ENCODE measurements at regions not wholly inside any gene's neighbourhood (a gene's known extent, or its start where the extent isn't known, plus 50 kb on each side); places are given as distances from the start of the nearest gene placed in this dataset.

- FAIRE-seq, result no peak
- CTCF ChIA-PET (ENCODE audit: partially characterized antibody), result interaction anchor here (0.7 kb wide), 1 partner anchor 357 kb away, joined by 3 read pairs; no protein-coding TSS in a partner anchor
- no peak overlapping the region for H2BK12ac ChIP-seq (ENCODE audit: low read depth, low read length)
Observed at GRCh38 chr19:22472180-22472637, 50.1 kb upstream of the ZNF98 start.

More at GRCh38 chr19:22472180-22472637, 50.1 kb upstream of the ZNF98 start:
- Histone ChIP-seq H4K8ac (ENCODE audit: extremely low read depth, insufficient read depth, low read length) (no peak overlapping the region), H2AFZ (ENCODE audit: low read length) (no peak overlapping the region), H3K4me2 (ENCODE audit: insufficient read depth in 1 of 2, low read depth in 2 of 2, low read length in 2 of 2) (no peak overlapping the region), H3K4me3 (ENCODE audit: extremely low read depth in 1 of 4, insufficient read depth in 2 of 4, low read depth in 3 of 4, low read length in 4 of 4) (0 out of 8 replicates have a peak overlapping the region, but pooled peaks of 1 of the 4 experiments have one; percentile 14), H3K9ac (replicated peaks in 1 of 4; ENCODE audit: extremely low read depth in 1 of 4, low read depth in 3 of 4, low read length in 3 of 4) (no peak overlapping the region), H4K5ac (ENCODE audit: insufficient read length, low read depth, low read length) (no peak overlapping the region), H3K23ac (ENCODE audit: insufficient read length) (no peak overlapping the region), H3K4me1 (replicated peaks in 1 of 4; ENCODE audit: control insufficient read depth in 3 of 4, insufficient read depth in 4 of 4, low read length in 3 of 4) (no peaks in the 10 kb centered on the region), H3K27me3 (replicated peaks in 1 of 4; ENCODE audit: control insufficient read depth in 3 of 4, extremely low read depth in 1 of 4, insufficient read depth in 3 of 4, low read length in 3 of 4) (no peaks in the 10 kb centered on the region), H3K9me3 (ENCODE audit: insufficient read depth in 2 of 2, low read depth in 1 of 2, low read length in 1 of 2) (peaks cover 43 to 49% of the 10 kb centered on the region in 2 experiments), H3K23me2 (ENCODE audit: low read depth, low read length) (no peaks in the 10 kb centered on the region), H2BK20ac (ENCODE audit: low read length) (no peak overlapping the region), H3K14ac (ENCODE audit: insufficient read length) (no peak overlapping the region), H2BK5ac (ENCODE audit: low read depth, low read length) (no peak overlapping the region), H2AK5ac (ENCODE audit: low read depth, low read length) (no peak overlapping the region), H3K27ac (ENCODE audit: low read depth, low read length) (no peak overlapping the region), H3K79me2 (ENCODE audit: control insufficient read depth in 1 of 2, insufficient read depth in 2 of 2, low read length in 2 of 2) (no peaks in the 10 kb centered on the region), H4K20me1 (replicated peaks in 1 of 2; ENCODE audit: control insufficient read depth in 1 of 2, insufficient read depth in 2 of 2, low read length in 2 of 2) (no peaks in the 10 kb centered on the region), H2BK120ac (replicated peaks; ENCODE audit: low read depth, low read length) (no peak overlapping the region), H3K18ac (ENCODE audit: extremely low read depth, low read length) (no peak overlapping the region), H3K4ac (replicated peaks; ENCODE audit: insufficient read length, low read depth, low read length) (no peak overlapping the region), H3K36me3 (ENCODE audit: control insufficient read depth in 2 of 4, insufficient read depth in 4 of 4, low read length in 3 of 4) (no peaks in the 10 kb centered on the region), H3K79me1 (ENCODE audit: low read depth, low read length) (no peaks in the 10 kb centered on the region), H4K91ac (replicated peaks; ENCODE audit: insufficient read length, low read length) (no peak overlapping the region), H2BK15ac (ENCODE audit: low read length) (no peak overlapping the region), H3K56ac (replicated peaks; ENCODE audit: insufficient read length, low read depth, low read length) (no peak overlapping the region)
- no peak for DNase-seq (ENCODE audit: low read depth in 1 of 2, low spot score in 2 of 2)
- POLR2A ChIA-PET (ENCODE audit: partially characterized antibody), result no interaction called here
- TF ChIP-seq TAF1 (IDR thresholded peaks at IDR 0.05; ENCODE audit: low read depth, low read length) (no peak), SAP30 (IDR thresholded peaks at IDR 0.05; ENCODE audit: insufficient read depth, insufficient replicate concordance, low read length) (no peak), ZNF274 (IDR thresholded peaks at IDR 0.05; ENCODE audit: borderline replicate concordance, extremely low read depth, low read length) (peak; percentile 90), EP300 (IDR thresholded peaks at IDR 0.05; ENCODE audit: borderline replicate concordance in 1 of 2, low read depth in 2 of 2, low read length in 2 of 2) (no peak)
- WGBS, 2 experiments (ENCODE audit: extremely low coverage in 1 of 2, insufficient coverage in 1 of 2, insufficient read length in 1 of 2, insufficient replicate concordance in 2 of 2, low coverage in 1 of 2, low lambda C conversion rate in 2 of 2, missing lambda C conversion rate in 1 of 2), result 79% methylated on average over 2 of the region's 2 CpGs; no CpG with 5 or more reads in 1 of the 2 experiments

Measured in H1 (cell line).